ENCODE measurements at regions not wholly inside any gene's neighbourhood (a gene's known extent, or its start where the extent isn't known, plus 50 kb on each side); places are given as distances from the start of the nearest gene placed in this dataset.

- TF ChIP-seq, protein P1, sequence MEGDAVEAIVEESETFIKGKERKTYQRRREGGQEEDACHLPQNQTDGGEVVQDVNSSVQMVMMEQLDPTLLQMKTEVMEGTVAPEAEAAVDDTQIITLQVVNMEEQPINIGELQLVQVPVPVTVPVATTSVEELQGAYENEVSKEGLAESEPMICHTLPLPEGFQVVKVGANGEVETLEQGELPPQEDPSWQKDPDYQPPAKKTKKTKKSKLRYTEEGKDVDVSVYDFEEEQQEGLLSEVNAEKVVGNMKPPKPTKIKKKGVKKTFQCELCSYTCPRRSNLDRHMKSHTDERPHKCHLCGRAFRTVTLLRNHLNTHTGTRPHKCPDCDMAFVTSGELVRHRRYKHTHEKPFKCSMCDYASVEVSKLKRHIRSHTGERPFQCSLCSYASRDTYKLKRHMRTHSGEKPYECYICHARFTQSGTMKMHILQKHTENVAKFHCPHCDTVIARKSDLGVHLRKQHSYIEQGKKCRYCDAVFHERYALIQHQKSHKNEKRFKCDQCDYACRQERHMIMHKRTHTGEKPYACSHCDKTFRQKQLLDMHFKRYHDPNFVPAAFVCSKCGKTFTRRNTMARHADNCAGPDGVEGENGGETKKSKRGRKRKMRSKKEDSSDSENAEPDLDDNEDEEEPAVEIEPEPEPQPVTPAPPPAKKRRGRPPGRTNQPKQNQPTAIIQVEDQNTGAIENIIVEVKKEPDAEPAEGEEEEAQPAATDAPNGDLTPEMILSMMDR (IDR thresholded peaks at IDR 0.05 in 8 of 11, conservative IDR thresholded peaks at IDR 0.05 in 3 of 11), result no peak
- TF ChIP-seq POLR2AphosphoS5 (IDR thresholded peaks at IDR 0.05) (no peak), POLR2A (IDR thresholded peaks at IDR 0.05) (no peak)
Observed at GRCh38 chr5:160903076-160903475, 51.1 kb upstream of the ATP10B start.

All from spleen (tissue), 7 donors.